ENCODE measurements at regions not wholly inside any gene's neighbourhood (a gene's known extent, or its start where the extent isn't known, plus 50 kb on each side); places are given as distances from the start of the nearest gene placed in this dataset.

- no peak for TF ChIP-seq L3MBTL2 (conservative IDR thresholded peaks at IDR 0.05)
- TF ChIP-seq HDGF (IDR thresholded peaks at IDR 0.05; ENCODE audit: borderline replicate concordance) = no peak
- TF ChIP-seq LEF1 (IDR thresholded peaks at IDR 0.05; ENCODE audit: borderline replicate concordance) = no peak
- TF ChIP-seq SUZ12 (IDR thresholded peaks at IDR 0.05) = no peak
- TF ChIP-seq FOXM1 (IDR thresholded peaks at IDR 0.05; ENCODE audit: borderline replicate concordance) = no peak
- TF ChIP-seq FOXK2 (IDR thresholded peaks at IDR 0.05) = no peak
- no peak for TF ChIP-seq BHLHE40 (IDR thresholded peaks at IDR 0.05; ENCODE audit: borderline replicate concordance)
- no peak for TF ChIP-seq SP1 (IDR thresholded peaks at IDR 0.05)
- no peak for TF ChIP-seq NFRKB (IDR thresholded peaks at IDR 0.05)
- TF ChIP-seq TARDBP (IDR thresholded peaks at IDR 0.05) = no peak
- no peak for TF ChIP-seq PKNOX1 (IDR thresholded peaks at IDR 0.05)
- ChIA-PET POLR2A (no interaction called here), CTCF (no interaction called here)
- no peak for DNase-seq (ENCODE audit: extremely low spot score)
Observed at GRCh38 chr16:65933703-65934102, 432.8 kb upstream of the CDH5 start.

- TF ChIP-seq BHLHE40 (IDR thresholded peaks at IDR 0.05; ENCODE audit: borderline replicate concordance) = no peak
- TF ChIP-seq PKNOX1 (IDR thresholded peaks at IDR 0.05) = no peak
- no peak for TF ChIP-seq SP1 (IDR thresholded peaks at IDR 0.05)
- TF ChIP-seq FOXK2 (IDR thresholded peaks at IDR 0.05) = no peak
- TF ChIP-seq FOXM1 (IDR thresholded peaks at IDR 0.05; ENCODE audit: borderline replicate concordance) = no peak
- TF ChIP-seq FOXA1 (IDR thresholded peaks at IDR 0.05) = no peak
- no peak for TF ChIP-seq ARNT (IDR thresholded peaks at IDR 0.05)
- no peak for TF ChIP-seq LEF1 (IDR thresholded peaks at IDR 0.05; ENCODE audit: borderline replicate concordance)
- no peak for TF ChIP-seq NFRKB (IDR thresholded peaks at IDR 0.05)
- no peak for TF ChIP-seq ZNF384 (IDR thresholded peaks at IDR 0.05)
- no peak for DNase-seq (ENCODE audit: extremely low spot score)
- ChIA-PET POLR2A (no interaction called here), CTCF (no interaction called here)
Observed at GRCh38 chr16:65932350-65933072, 434.0 kb upstream of the CDH5 start.

GRCh38 chr16:65922923-65923322, 443.6 kb upstream of the CDH5 start:
- no peak for TF ChIP-seq ARNT (IDR thresholded peaks at IDR 0.05)
- no peak for DNase-seq (ENCODE audit: extremely low spot score)
- ChIA-PET POLR2A (no interaction called here), CTCF (no interaction called here)

- no peak for DNase-seq (ENCODE audit: extremely low spot score)
- CTCF ChIA-PET = no interaction called here
- TF ChIP-seq TARDBP (IDR thresholded peaks at IDR 0.05) = no peak
- POLR2A ChIA-PET = no interaction called here
Observed at GRCh38 chr16:65919986-65920376, 446.5 kb upstream of the CDH5 start.

- no peak for TF ChIP-seq FOXA1 (IDR thresholded peaks at IDR 0.05)
- TF ChIP-seq CTBP1 (IDR thresholded peaks at IDR 0.05; ENCODE audit: borderline replicate concordance) = no peak
- TF ChIP-seq LEF1 (IDR thresholded peaks at IDR 0.05; ENCODE audit: borderline replicate concordance) = no peak
- no peak for TF ChIP-seq SUZ12 (IDR thresholded peaks at IDR 0.05)
- TF ChIP-seq TARDBP (IDR thresholded peaks at IDR 0.05) = no peak
- TF ChIP-seq PKNOX1 (IDR thresholded peaks at IDR 0.05) = no peak
- TF ChIP-seq ELF4 (IDR thresholded peaks at IDR 0.05) = no peak
- TF ChIP-seq FOXK2 (IDR thresholded peaks at IDR 0.05) = no peak
- no peak for TF ChIP-seq NFRKB (IDR thresholded peaks at IDR 0.05)
- TF ChIP-seq BHLHE40 (IDR thresholded peaks at IDR 0.05; ENCODE audit: borderline replicate concordance) = no peak
- TF ChIP-seq L3MBTL2 (conservative IDR thresholded peaks at IDR 0.05) = no peak
- no peak for TF ChIP-seq ZNF384 (IDR thresholded peaks at IDR 0.05)
- no peak for TF ChIP-seq HDGF (IDR thresholded peaks at IDR 0.05; ENCODE audit: borderline replicate concordance)
- no peak for TF ChIP-seq ARNT (IDR thresholded peaks at IDR 0.05)
- TF ChIP-seq SP1 (IDR thresholded peaks at IDR 0.05) = no peak
- no peak for TF ChIP-seq FOXM1 (IDR thresholded peaks at IDR 0.05; ENCODE audit: borderline replicate concordance)
- CTCF ChIA-PET = interaction anchor here (0.5 kb wide), 1 partner anchor 423 kb away, joined by 6 read pairs; no protein-coding TSS in a partner anchor
- no peak for DNase-seq (ENCODE audit: extremely low spot score)
- POLR2A ChIA-PET = no interaction called here
Observed at GRCh38 chr16:65919145-65919985, 447.1 kb upstream of the CDH5 start.

- no peak for DNase-seq (ENCODE audit: extremely low spot score)
- TF ChIP-seq L3MBTL2 (conservative IDR thresholded peaks at IDR 0.05) (no peak), ELF4 (IDR thresholded peaks at IDR 0.05) (no peak), ARNT (IDR thresholded peaks at IDR 0.05) (no peak), FOXK2 (IDR thresholded peaks at IDR 0.05) (no peak), NFRKB (IDR thresholded peaks at IDR 0.05) (no peak), FOXM1 (IDR thresholded peaks at IDR 0.05; ENCODE audit: borderline replicate concordance) (no peak), TARDBP (IDR thresholded peaks at IDR 0.05) (no peak), FOXA1 (IDR thresholded peaks at IDR 0.05) (no peak), CTBP1 (IDR thresholded peaks at IDR 0.05; ENCODE audit: borderline replicate concordance) (no peak), BHLHE40 (IDR thresholded peaks at IDR 0.05; ENCODE audit: borderline replicate concordance) (no peak), PKNOX1 (IDR thresholded peaks at IDR 0.05) (no peak), SUZ12 (IDR thresholded peaks at IDR 0.05) (no peak), SP1 (IDR thresholded peaks at IDR 0.05) (no peak), HDGF (IDR thresholded peaks at IDR 0.05; ENCODE audit: borderline replicate concordance) (no peak), ZNF384 (IDR thresholded peaks at IDR 0.05) (no peak), LEF1 (IDR thresholded peaks at IDR 0.05; ENCODE audit: borderline replicate concordance) (no peak)
- POLR2A ChIA-PET = no interaction called here
- CTCF ChIA-PET = no interaction called here
Observed at GRCh38 chr16:65917466-65917865, 449.0 kb upstream of the CDH5 start.

Data from HEK293T (cell line).